Thymus (tissue), 11 donors: ENCODE measurements at regions not wholly inside any gene's neighbourhood (a gene's known extent, or its start where the extent isn't known, plus 50 kb on each side); places are given as distances from the start of the nearest gene placed in this dataset.

Experiments used
- DNase-seq, 9 donors: peaks; one replicate each; pipeline ENCODE4 v3.0.0-alpha.2; 2013; ENCODE audit warnings: low spot score in 9 of 9, low read depth in 6 of 9, missing footprints in 1 of 9
- H3K27ac ChIP-seq, 2 donors: one replicate each; pipeline ENCODE4 v1.5.1; 2013; ENCODE audit warnings: control low read depth in 1 of 2, low read depth in 1 of 2, low read length in 1 of 2, mild to moderate bottlenecking in 1 of 2, moderate library complexity in 1 of 2
- H3K27me3 ChIP-seq, 2 donors: one replicate each; pipeline ENCODE4 v1.5.1; 2013; ENCODE audit warnings: low read length in 1 of 2; ENCODE audit not compliant: control insufficient read depth in 2 of 2, insufficient read depth in 1 of 2
- H3K36me3 ChIP-seq, 2 donors: one replicate each; pipeline ENCODE4 v1.5.1; 2013; ENCODE audit warnings: low read length in 1 of 2, mild to moderate bottlenecking in 1 of 2, moderate library complexity in 1 of 2; ENCODE audit not compliant: control insufficient read depth in 2 of 2, insufficient read depth in 2 of 2
- H3K4me1 ChIP-seq, 2 donors: one replicate each; pipeline ENCODE4 v1.5.1; 2013; ENCODE audit warnings: low read length in 2 of 2; ENCODE audit not compliant: control insufficient read depth in 2 of 2, insufficient read depth in 2 of 2
- H3K4me3 ChIP-seq, 2 donors: one replicate each; pipeline ENCODE4 v1.5.1; 2013; ENCODE audit warnings: low read length in 2 of 2, control low read depth in 1 of 2, mild to moderate bottlenecking in 1 of 2
- H3K9me3 ChIP-seq, 2 donors: one replicate each; pipeline ENCODE4 v1.5.1; 2013; ENCODE audit warnings: low read length in 1 of 2, mild to moderate bottlenecking in 1 of 2; ENCODE audit not compliant: control insufficient read depth in 2 of 2, insufficient read depth in 1 of 2
- WGBS: extraction: QIAGEN DNeasy Blood & Tissue Kit; methylation state at CpG from one replicate; pipeline ENCODE4 v1.1.7; 2013; 5-methylcytosine and 5-hydroxymethylcytosine counted together
- donor health status: healthy.

GRCh38 chr22:47328550-47329243 is 566.2 kb downstream of the TBC1D22A start:
- DNase-seq, result no peak
- Histone ChIP-seq H3K27ac (no peak overlapping the region), H3K4me1 (no peaks in the 10 kb centered on the region), H3K36me3 (no peaks in the 10 kb centered on the region), H3K9me3 (peaks cover 0 to 3% of the 10 kb centered on the region in 2 donors), H3K27me3 (no peaks in the 10 kb centered on the region), H3K4me3 (no peak overlapping the region)
- 75% methylated on average over 10 of the region's 10 CpGs for WGBS

- no peak overlapping the region for H3K4me3 ChIP-seq
- no peaks in the 10 kb centered on the region for H3K36me3 ChIP-seq
- WGBS, result 96% methylated on average over 6 of the region's 6 CpGs
- H3K27me3 ChIP-seq, result no peaks in the 10 kb centered on the region
- no peaks in the 10 kb centered on the region for H3K9me3 ChIP-seq
- H3K4me1 ChIP-seq, result no peaks in the 10 kb centered on the region
- H3K27ac ChIP-seq, result no peak overlapping the region
- DNase-seq, result no peak
Observed at GRCh38 chr22:47327241-47327640, 564.8 kb downstream of the TBC1D22A start.

GRCh38 chr22:47325249-47325648 is 562.8 kb downstream of the TBC1D22A start:
- no peak overlapping the region for H3K27ac ChIP-seq
- no peak overlapping the region for H3K4me3 ChIP-seq

GRCh38 chr22:47324435-47324990 is 562.1 kb downstream of the TBC1D22A start:
- H3K4me3 ChIP-seq, result no peak overlapping the region
- no peak for DNase-seq
- no peak overlapping the region for H3K27ac ChIP-seq
- no peaks in the 10 kb centered on the region for H3K4me1 ChIP-seq
- H3K36me3 ChIP-seq, result no peaks in the 10 kb centered on the region
- H3K9me3 ChIP-seq, result peaks cover 0 to 5% of the 10 kb centered on the region in 2 donors
- 79% methylated on average over 10 of the region's 10 CpGs for WGBS
- no peaks in the 10 kb centered on the region for H3K27me3 ChIP-seq

More at GRCh38 chr22:47325249-47325648, 562.8 kb downstream of the TBC1D22A start:
- 94% methylated on average over 3 of the region's 3 CpGs for WGBS
- DNase-seq, result no peak
- Histone ChIP-seq H3K27me3 (no peaks in the 10 kb centered on the region), H3K4me1 (no peaks in the 10 kb centered on the region), H3K9me3 (peaks cover 0 to 1% of the 10 kb centered on the region in 2 donors), H3K36me3 (no peaks in the 10 kb centered on the region)

DNA sequence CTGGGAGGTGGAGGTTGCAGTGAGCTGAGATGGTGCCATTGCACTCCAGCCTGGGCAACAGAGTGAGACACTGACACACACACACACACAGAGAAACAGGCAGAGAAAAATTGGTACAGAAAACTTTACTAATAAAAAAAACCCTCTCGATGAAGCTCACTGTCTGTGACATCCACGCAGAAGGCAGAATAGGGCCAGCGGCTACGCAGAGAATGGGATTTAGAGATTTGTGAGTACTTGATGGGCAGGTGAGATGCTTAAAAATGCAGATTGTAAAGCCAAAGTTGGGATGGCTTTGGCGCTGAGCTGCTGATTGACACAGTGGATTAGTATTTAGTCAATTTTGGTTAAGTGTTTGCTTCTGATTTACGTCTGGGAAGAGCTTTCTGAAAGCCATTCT is 561.1 kb downstream of the TBC1D22A start:
- Histone ChIP-seq H3K4me3 (no peak overlapping the region), H3K27ac (no peak overlapping the region), H3K9me3 (peaks cover 0 to 5% of the 10 kb centered on the region in 2 donors), H3K36me3 (no peaks in the 10 kb centered on the region), H3K27me3 (no peaks in the 10 kb centered on the region), H3K4me1 (no peaks in the 10 kb centered on the region)
- 90% methylated on average over 6 of the region's 6 CpGs for WGBS
- DNase-seq, result no peak

GRCh38 chr22:47322854-47323253 is 560.4 kb downstream of the TBC1D22A start:
- no peaks in the 10 kb centered on the region for H3K27me3 ChIP-seq
- no peaks in the 10 kb centered on the region for H3K36me3 ChIP-seq
- WGBS, result 80% methylated on average over 7 of the region's 7 CpGs
- no peaks in the 10 kb centered on the region for H3K4me1 ChIP-seq
- no peak overlapping the region for H3K4me3 ChIP-seq
- H3K9me3 ChIP-seq, result peaks cover 0 to 5% of the 10 kb centered on the region in 2 donors
- H3K27ac ChIP-seq, result no peak overlapping the region
- DNase-seq, result no peak

DNA sequence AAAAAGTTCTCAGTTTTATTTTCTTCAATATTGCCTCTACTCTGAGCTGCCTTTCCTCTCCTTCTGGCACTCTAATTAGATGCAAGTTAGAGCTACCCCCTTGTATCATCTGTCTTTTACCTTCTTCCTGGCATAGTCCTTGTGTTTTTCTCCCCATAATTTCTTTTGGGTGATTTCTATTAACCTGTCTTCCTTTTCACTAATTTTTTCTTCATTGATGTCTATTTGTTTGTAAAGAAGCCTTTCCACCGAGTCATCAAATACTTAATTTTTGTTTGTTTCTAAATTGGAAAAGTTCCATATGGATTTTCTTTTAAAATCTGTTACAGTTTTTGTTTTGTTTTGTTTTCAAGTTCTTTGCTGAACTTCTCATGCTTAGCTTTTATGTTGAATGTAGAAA is 558.1 kb downstream of the TBC1D22A start:
- 93% methylated on average over 1 of the region's 1 CpG for WGBS
- Histone ChIP-seq H3K27ac (no peak overlapping the region), H3K27me3 (no peaks in the 10 kb centered on the region), H3K9me3 (peaks cover 0 to 5% of the 10 kb centered on the region in 2 donors), H3K4me1 (no peaks in the 10 kb centered on the region), H3K36me3 (no peaks in the 10 kb centered on the region), H3K4me3 (no peak overlapping the region)
- no peak for DNase-seq

DNA sequence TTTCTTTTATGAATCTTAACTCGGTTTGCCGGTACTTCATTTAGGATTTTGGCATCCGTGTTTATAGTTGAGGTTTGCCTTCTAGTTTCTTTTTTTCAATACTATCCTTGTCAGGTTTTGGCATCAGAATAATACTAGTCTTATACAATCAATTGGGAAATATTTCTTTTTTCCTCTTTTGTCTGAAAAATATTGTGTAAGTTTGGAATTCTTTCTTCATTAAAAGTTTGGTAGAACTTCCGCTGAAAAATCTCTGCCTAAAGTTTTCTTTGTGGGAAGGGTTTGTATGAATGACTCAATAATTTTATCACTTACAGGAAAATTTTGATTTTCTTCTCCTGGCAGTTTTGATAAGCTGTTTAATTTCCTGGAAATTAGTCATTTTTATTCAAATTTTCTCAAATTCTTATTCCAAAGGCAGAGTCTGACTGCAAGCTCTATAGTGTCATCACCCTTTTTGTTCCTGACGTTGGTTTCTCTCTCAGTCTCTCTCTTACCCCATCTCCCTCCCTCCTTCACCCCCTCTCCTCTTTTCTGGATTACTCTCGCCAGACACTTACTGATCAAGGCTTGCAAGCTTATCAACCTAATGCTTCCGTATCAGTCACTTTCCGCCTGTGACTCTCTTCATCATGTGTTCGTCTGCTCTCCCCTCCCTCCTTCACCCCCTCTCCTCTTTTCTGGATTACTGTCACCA is 555.7 kb downstream of the TBC1D22A start:
- H3K27ac ChIP-seq, result no peak overlapping the region
- no peak overlapping the region for H3K4me3 ChIP-seq
- H3K9me3 ChIP-seq, result peaks cover 0 to 5% of the 10 kb centered on the region in 2 donors
- 81% methylated on average over 9 of the region's 9 CpGs for WGBS
- no peaks in the 10 kb centered on the region for H3K4me1 ChIP-seq
- no peak for DNase-seq
- H3K27me3 ChIP-seq, result no peaks in the 10 kb centered on the region
- no peaks in the 10 kb centered on the region for H3K36me3 ChIP-seq

DNA sequence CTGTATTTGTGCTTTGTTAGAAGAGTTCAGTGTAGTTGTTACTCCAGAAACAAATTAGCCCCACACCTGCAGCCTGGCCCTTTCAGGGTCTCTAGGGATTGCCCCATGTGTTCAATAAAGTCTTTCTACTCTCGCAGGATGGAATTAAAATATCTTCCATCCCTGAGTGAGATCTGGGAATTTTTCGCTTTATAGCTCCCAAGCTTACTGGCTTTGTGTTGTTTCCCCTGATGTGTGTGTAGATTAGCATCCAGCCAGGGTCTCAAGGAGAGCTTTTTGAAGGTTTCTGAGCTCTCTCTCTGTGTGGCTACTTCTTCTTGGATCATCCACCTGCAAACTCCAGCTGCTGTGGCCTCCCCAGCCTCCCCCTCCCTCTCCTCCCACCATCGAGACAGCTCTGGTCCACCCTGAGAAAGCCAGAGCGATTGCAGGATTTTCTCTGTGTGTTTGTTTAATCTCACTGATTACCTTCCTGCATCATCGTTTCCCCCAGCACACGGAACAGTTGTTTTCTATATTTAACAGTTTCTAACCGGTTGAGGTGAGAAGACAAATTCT is 553.5 kb downstream of the TBC1D22A start:
- peaks cover 0 to 5% of the 10 kb centered on the region in 2 donors for H3K9me3 ChIP-seq
- H3K27ac ChIP-seq, result no peak overlapping the region
- no peaks in the 10 kb centered on the region for H3K27me3 ChIP-seq
- WGBS, result 40% methylated on average over 7 of the region's 7 CpGs
- H3K4me1 ChIP-seq, result no peaks in the 10 kb centered on the region
- no peaks in the 10 kb centered on the region for H3K36me3 ChIP-seq
- no peak overlapping the region for H3K4me3 ChIP-seq
- no peak for DNase-seq
